Body of pancreas (tissue), 4 donors: ENCODE measurements at regions not wholly inside any gene's neighbourhood (a gene's known extent, or its start where the extent isn't known, plus 50 kb on each side); places are given as distances from the start of the nearest gene placed in this dataset.

Source experiments
- ATAC-seq: fragments of 150-250 bp; one replicate; pipeline ENCODE4 v1.9.1; 2016
- DNase-seq, 4 donors: peaks; one replicate each; pipeline ENCODE4 v3.0.0-alpha.2; 2019
- H3K27ac ChIP-seq, 4 donors: fragments of 200-600 bp; sonication (generic); 1 replicate in 3 of 4; 2 replicates in 1 of 4; pipeline versions ENCODE4 v1.5.1 to v1.6.1; 2016 to 2019; ENCODE audit warnings: mild to moderate bottlenecking in 1 of 4, mixed read lengths in 1 of 4, moderate library complexity in 1 of 4
- H3K27me3 ChIP-seq, 2 donors: fragments of 200-600 bp; sonication (generic); one replicate each; pipeline ENCODE4 v1.6.0; 2016; ENCODE audit warnings: mild to moderate bottlenecking in 1 of 2
- H3K36me3 ChIP-seq, 2 donors: fragments of 200-600 bp; sonication (generic); replicated peaks in 1 of 2; 2 replicates each; pipeline ENCODE4 v1.5.1; 2016; ENCODE audit warnings: low read depth in 2 of 2; ENCODE audit not compliant: insufficient read depth in 1 of 2
- H3K4me1 ChIP-seq: fragments of 200-600 bp; sonication (generic); one replicate; pipeline ENCODE4 v1.6.0; 2016
- H3K4me3 ChIP-seq, 2 donors: fragments of 200-600 bp; sonication (generic); 1 replicate in 1 of 2; 2 replicates in 1 of 2; pipeline ENCODE4 v1.5.1; 2016 to 2019
- H3K9me3 ChIP-seq, 3 donors: fragments of 200-600 bp; sonication (generic); 1 replicate in 2 of 3; 2 replicates in 1 of 3; pipeline ENCODE4 v1.5.1; 2016
- POLR2A ChIP-seq, 3 donors: fragments of 450-650 bp; IDR thresholded peaks; one replicate each; pipeline ENCODE4 v1.6.1; 2016; ENCODE audit warnings: antibody characterized with exemption in 3 of 3, mild to moderate bottlenecking in 2 of 3
- WGBS, 2 donors: methylation state at CpG; one replicate each; pipeline ENCODE4 v1.1.5; 2017; 5-methylcytosine and 5-hydroxymethylcytosine counted together
- intact Hi-C: fragments of 100-400 bp; cut with DNase I; formaldehyde crosslinking; loops from one replicate; pipeline ENCODE4 v1.15.1; 2023
- TF ChIP-seq, protein P1 (sequence below), 7 experiments: fragments of 450-650 bp in 4 of 7; fragments of 200-600 bp in 3 of 7; sonication (generic) in 3 of 7; IDR thresholded peaks; one replicate each; pipeline ENCODE4 v1.5.1; 2016 to 2019; ENCODE audit warnings: antibody characterized with exemption in 7 of 7

DNA sequence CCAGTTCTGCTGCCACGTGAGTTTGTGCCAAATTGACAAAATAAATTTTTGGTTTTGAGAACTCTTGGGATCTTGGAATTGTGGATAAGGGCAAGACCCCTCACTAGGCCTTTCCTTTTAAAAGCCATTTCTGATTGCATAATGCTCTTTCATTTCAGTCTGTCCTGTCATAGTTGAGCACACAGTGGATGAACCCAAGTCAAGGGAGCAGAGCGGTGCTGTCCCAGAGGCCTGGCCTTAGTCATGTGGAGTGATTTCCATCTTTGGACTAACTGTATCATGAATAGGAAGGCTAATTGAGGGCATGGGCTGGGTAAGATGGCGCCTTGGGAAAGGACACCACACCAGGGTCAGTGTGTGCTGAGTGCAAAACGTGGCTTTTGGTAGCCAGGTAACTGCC lies 304.0 kb downstream of the UACA start:
- Histone ChIP-seq H3K27me3 (no peaks in the 10 kb centered on the region), H3K4me1 (no peaks in the 10 kb centered on the region), H3K9me3 (no peaks in the 10 kb centered on the region), H3K27ac (no peak overlapping the region), H3K36me3 (no peaks in the 10 kb centered on the region), H3K4me3 (no peak overlapping the region)
- WGBS, 2 donors = 89 to 93% methylated on average over 4 of the region's 4 CpGs
- intact Hi-C loops = no loop called here
- ATAC-seq = no peak
- DNase-seq = no peak
- TF ChIP-seq, protein P1, sequence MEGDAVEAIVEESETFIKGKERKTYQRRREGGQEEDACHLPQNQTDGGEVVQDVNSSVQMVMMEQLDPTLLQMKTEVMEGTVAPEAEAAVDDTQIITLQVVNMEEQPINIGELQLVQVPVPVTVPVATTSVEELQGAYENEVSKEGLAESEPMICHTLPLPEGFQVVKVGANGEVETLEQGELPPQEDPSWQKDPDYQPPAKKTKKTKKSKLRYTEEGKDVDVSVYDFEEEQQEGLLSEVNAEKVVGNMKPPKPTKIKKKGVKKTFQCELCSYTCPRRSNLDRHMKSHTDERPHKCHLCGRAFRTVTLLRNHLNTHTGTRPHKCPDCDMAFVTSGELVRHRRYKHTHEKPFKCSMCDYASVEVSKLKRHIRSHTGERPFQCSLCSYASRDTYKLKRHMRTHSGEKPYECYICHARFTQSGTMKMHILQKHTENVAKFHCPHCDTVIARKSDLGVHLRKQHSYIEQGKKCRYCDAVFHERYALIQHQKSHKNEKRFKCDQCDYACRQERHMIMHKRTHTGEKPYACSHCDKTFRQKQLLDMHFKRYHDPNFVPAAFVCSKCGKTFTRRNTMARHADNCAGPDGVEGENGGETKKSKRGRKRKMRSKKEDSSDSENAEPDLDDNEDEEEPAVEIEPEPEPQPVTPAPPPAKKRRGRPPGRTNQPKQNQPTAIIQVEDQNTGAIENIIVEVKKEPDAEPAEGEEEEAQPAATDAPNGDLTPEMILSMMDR (IDR thresholded peaks at IDR 0.05) = no peak
- no peak for TF ChIP-seq POLR2A (IDR thresholded peaks at IDR 0.05)

GRCh38 chr15:70453766-70454165 lies 309.6 kb downstream of the UACA start:
- ATAC-seq (no peak), DNase-seq (no peak)
- intact Hi-C loops = no loop called here
- Histone ChIP-seq H3K27me3 (no peaks in the 10 kb centered on the region), H3K4me3 (no peak overlapping the region), H3K36me3 (no peaks in the 10 kb centered on the region), H3K9me3 (no peaks in the 10 kb centered on the region), H3K27ac (no peak overlapping the region), H3K4me1 (no peaks in the 10 kb centered on the region)
- no peak for TF ChIP-seq POLR2A (IDR thresholded peaks at IDR 0.05)
- TF ChIP-seq, protein P1 (IDR thresholded peaks at IDR 0.05) = no peak
- 74 to 77% methylated on average over 5 of the region's 5 CpGs for WGBS, 2 donors

- Histone ChIP-seq H3K9me3 (no peaks in the 10 kb centered on the region), H3K36me3 (no peaks in the 10 kb centered on the region), H3K4me1 (no peaks in the 10 kb centered on the region), H3K27me3 (no peaks in the 10 kb centered on the region), H3K4me3 (no peak overlapping the region), H3K27ac (no peak overlapping the region)
- intact Hi-C loops = no loop called here
- no peak for ATAC-seq
- WGBS, 2 donors = 67 to 69% methylated on average over 6 of the region's 6 CpGs
- no peak for DNase-seq
- TF ChIP-seq, protein P1 (IDR thresholded peaks at IDR 0.05) = no peak
- TF ChIP-seq POLR2A (IDR thresholded peaks at IDR 0.05) = no peak
These were observed 310.1 kb downstream of the UACA start for GRCh38 chr15:70453238-70453637.

DNA sequence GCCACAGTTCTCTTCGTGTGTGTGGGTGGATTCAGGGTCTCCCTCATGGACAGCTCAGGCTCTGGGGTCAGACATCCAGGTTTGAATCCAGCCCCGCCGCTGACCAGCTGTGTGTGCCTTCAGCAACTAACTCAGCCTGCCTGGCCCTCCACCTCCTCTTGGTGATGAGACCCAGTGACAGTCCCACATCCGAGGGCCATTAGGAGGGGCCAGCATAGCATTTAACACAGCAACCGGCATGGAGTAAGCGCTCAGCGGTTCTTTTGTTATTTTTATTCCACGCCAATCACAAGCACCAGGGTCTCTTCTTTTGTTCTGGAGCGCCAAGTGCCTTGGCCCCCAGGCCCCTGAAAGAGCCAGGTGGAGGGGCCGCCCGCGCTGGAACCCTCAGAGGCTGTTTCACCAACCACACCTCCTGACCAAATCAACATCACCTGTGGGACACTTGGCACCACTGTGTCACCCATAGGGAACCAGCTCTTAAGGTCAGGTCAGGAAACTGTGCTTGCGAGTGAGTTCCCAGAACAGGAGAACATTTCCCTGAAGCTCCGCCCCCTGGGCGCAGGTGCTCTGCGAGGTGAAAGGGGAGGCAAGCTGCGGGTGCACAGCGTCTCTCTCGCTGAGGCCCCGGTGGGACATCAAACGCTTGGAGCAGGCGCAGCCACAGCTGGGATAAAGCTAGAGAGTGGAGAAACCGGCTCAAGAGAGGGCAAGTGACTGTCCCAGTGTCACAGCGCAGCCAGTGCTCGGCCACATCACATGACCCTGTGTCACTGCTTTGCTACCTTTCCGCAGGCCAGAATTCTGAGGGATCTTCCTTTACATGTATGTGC lies 311.3 kb downstream of the UACA start:
- TF ChIP-seq POLR2A (IDR thresholded peaks at IDR 0.05) = no peak
- TF ChIP-seq, protein P1 (IDR thresholded peaks at IDR 0.05) = no peak
- ATAC-seq = no peak
- 51 to 64% methylated on average over 25 to 26 of the region's 26 CpGs for WGBS, 2 donors

DNA sequence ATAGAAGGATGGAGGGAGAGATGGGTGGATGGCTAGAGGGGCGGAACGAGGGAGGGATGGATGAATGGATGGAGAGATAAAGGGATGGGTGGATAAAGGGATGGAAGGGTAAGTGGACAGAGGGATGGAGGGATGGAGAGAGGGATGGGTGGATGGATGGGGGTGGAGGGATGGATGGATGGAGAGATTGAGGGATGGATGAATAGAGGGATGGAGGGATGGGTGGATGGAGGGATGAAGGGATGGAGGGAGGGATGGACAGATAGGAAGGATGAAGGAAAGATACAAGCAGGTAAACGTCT lies 313.3 kb downstream of the UACA start:
- H3K4me1 ChIP-seq = no peaks in the 10 kb centered on the region
- no peak overlapping the region for H3K27ac ChIP-seq
- no peak for ATAC-seq
- no peaks in the 10 kb centered on the region for H3K9me3 ChIP-seq
- DNase-seq = no peak
- intact Hi-C loops = no loop called here
- H3K27me3 ChIP-seq = no peaks in the 10 kb centered on the region
- WGBS, 2 donors = 62 to 65% methylated on average over 3 of the region's 3 CpGs
- no peak overlapping the region for H3K4me3 ChIP-seq
- no peak for TF ChIP-seq POLR2A (IDR thresholded peaks at IDR 0.05)
- no peaks in the 10 kb centered on the region for H3K36me3 ChIP-seq

More for the DNA sequence above, 311.3 kb downstream of the UACA start:
- peak in 1 of 4 donors; percentile 18 for DNase-seq
- intact Hi-C loops = no loop called here
- Histone ChIP-seq H3K27me3 (no peaks in the 10 kb centered on the region), H3K4me1 (no peaks in the 10 kb centered on the region), H3K27ac (no peak overlapping the region), H3K4me3 (no peak overlapping the region), H3K36me3 (no peaks in the 10 kb centered on the region), H3K9me3 (no peaks in the 10 kb centered on the region)
